ENCODE measurements at regions not wholly inside any gene's neighbourhood (a gene's known extent, or its start where the extent isn't known, plus 50 kb on each side); places are given as distances from the start of the nearest gene placed in this dataset.

DNA sequence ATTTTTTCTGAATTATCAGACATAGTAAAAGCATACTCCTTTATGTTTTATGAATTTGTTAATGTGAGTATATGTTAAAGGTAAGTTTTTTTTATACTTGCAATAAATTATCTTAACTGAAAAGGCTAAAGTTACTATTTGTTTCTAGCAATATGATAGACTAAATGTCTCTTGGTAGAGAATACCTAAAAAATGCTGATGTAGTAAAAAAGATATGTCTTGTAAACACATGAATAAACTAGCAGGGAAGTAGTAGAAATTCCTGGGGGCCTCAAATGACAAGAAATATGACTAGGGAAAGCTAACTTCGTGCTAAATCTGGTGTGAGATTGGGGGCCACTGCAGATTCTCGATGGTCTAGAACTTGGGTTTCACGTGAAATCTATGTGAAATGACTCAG, 188.1 kb upstream of the CACNA1E start (continued):
- TF ChIP-seq, protein P1, sequence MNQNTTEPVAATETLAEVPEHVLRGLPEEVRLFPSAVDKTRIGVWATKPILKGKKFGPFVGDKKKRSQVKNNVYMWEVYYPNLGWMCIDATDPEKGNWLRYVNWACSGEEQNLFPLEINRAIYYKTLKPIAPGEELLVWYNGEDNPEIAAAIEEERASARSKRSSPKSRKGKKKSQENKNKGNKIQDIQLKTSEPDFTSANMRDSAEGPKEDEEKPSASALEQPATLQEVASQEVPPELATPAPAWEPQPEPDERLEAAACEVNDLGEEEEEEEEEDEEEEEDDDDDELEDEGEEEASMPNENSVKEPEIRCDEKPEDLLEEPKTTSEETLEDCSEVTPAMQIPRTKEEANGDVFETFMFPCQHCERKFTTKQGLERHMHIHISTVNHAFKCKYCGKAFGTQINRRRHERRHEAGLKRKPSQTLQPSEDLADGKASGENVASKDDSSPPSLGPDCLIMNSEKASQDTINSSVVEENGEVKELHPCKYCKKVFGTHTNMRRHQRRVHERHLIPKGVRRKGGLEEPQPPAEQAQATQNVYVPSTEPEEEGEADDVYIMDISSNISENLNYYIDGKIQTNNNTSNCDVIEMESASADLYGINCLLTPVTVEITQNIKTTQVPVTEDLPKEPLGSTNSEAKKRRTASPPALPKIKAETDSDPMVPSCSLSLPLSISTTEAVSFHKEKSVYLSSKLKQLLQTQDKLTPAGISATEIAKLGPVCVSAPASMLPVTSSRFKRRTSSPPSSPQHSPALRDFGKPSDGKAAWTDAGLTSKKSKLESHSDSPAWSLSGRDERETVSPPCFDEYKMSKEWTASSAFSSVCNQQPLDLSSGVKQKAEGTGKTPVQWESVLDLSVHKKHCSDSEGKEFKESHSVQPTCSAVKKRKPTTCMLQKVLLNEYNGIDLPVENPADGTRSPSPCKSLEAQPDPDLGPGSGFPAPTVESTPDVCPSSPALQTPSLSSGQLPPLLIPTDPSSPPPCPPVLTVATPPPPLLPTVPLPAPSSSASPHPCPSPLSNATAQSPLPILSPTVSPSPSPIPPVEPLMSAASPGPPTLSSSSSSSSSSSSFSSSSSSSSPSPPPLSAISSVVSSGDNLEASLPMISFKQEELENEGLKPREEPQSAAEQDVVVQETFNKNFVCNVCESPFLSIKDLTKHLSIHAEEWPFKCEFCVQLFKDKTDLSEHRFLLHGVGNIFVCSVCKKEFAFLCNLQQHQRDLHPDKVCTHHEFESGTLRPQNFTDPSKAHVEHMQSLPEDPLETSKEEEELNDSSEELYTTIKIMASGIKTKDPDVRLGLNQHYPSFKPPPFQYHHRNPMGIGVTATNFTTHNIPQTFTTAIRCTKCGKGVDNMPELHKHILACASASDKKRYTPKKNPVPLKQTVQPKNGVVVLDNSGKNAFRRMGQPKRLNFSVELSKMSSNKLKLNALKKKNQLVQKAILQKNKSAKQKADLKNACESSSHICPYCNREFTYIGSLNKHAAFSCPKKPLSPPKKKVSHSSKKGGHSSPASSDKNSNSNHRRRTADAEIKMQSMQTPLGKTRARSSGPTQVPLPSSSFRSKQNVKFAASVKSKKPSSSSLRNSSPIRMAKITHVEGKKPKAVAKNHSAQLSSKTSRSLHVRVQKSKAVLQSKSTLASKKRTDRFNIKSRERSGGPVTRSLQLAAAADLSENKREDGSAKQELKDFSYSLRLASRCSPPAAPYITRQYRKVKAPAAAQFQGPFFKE (tag by site-specific recombination; IDR thresholded peaks at IDR 0.05; ENCODE audit: borderline replicate concordance): no peak

DNA sequence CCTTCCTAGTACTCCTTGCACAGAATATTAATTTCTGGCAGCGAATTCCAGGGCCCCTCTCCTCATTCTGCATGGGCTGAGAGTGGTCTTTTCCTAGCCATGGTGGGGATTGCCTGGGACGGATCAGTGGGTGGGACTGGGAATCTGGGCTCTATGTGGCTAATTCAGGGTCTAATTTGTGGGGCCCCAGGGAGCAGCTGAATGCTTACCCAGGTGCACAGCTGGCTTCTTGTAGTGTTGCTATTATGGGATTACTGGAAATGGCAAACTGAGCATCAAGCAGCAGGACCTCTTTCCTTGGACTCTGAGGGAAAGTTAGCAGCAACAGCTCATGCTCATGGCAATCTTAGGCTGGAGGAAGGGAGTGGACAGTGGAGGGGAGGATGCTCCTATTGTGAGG, 187.1 kb upstream of the CACNA1E start:
- Histone ChIP-seq H3K36me3 (ENCODE audit: control insufficient read depth in 2 of 2, insufficient read depth in 1 of 2, low read length in 2 of 2) (no peaks in the 10 kb centered on the region), H3K27ac (ENCODE audit: extremely low read depth, low read depth, low read length) (no peak overlapping the region), H3K4me1 (ENCODE audit: control insufficient read depth, insufficient read depth, low read length) (no peaks in the 10 kb centered on the region), H3K4me3 (ENCODE audit: low read depth, low read length) (no peak overlapping the region), H3K9me3 (ENCODE audit: control insufficient read depth, insufficient read depth, low read depth, low read length) (no peaks in the 10 kb centered on the region)
- ChIA-PET POLR2A (no interaction called here), CTCF (interaction anchor here (1.8 kb wide), 1 partner anchor 129 kb away, joined by 4 read pairs; no protein-coding TSS in a partner anchor)
- TF ChIP-seq ZNF571 (tag by site-specific recombination; IDR thresholded peaks at IDR 0.05): no peak
- TF ChIP-seq ZNF184 (tag by site-specific recombination; IDR thresholded peaks at IDR 0.05): no peak
- TF ChIP-seq ZNF214 (tag by site-specific recombination; IDR thresholded peaks at IDR 0.05; ENCODE audit: borderline replicate concordance): no peak
- TF ChIP-seq, protein P2, sequence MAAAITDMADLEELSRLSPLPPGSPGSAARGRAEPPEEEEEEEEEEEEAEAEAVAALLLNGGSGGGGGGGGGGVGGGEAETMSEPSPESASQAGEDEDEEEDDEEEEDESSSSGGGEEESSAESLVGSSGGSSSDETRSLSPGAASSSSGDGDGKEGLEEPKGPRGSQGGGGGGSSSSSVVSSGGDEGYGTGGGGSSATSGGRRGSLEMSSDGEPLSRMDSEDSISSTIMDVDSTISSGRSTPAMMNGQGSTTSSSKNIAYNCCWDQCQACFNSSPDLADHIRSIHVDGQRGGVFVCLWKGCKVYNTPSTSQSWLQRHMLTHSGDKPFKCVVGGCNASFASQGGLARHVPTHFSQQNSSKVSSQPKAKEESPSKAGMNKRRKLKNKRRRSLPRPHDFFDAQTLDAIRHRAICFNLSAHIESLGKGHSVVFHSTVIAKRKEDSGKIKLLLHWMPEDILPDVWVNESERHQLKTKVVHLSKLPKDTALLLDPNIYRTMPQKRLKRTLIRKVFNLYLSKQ (tag by site-specific recombination; IDR thresholded peaks at IDR 0.05; ENCODE audit: borderline replicate concordance): no peak
- TF ChIP-seq, protein P3, sequence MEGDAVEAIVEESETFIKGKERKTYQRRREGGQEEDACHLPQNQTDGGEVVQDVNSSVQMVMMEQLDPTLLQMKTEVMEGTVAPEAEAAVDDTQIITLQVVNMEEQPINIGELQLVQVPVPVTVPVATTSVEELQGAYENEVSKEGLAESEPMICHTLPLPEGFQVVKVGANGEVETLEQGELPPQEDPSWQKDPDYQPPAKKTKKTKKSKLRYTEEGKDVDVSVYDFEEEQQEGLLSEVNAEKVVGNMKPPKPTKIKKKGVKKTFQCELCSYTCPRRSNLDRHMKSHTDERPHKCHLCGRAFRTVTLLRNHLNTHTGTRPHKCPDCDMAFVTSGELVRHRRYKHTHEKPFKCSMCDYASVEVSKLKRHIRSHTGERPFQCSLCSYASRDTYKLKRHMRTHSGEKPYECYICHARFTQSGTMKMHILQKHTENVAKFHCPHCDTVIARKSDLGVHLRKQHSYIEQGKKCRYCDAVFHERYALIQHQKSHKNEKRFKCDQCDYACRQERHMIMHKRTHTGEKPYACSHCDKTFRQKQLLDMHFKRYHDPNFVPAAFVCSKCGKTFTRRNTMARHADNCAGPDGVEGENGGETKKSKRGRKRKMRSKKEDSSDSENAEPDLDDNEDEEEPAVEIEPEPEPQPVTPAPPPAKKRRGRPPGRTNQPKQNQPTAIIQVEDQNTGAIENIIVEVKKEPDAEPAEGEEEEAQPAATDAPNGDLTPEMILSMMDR (tag by site-specific recombination; IDR thresholded peaks at IDR 0.05): no peak
- no peak for TF ChIP-seq SETDB1 (IDR thresholded peaks at IDR 0.05; ENCODE audit: insufficient read length, low read length)

DNA sequence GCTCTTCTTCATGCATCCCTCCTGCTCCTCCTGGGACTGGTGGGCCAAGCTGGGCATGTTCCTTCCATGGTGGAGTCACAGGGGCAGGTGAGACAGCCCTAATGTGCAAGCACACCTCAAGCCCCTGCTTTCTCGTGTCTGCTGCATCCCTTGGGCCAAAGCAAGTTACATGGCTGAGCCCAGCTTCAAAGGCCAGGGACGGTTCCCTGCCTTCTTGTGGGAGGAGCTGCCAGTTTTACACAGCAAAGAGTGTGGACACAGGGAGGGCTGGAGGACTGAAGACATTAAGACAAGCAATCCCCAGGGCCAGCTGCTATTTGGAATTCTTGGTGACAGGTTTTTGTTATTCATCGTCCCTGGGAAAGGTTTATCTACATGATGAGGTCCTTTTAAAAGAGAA, 175.2 kb upstream of the CACNA1E start:
- H3K27ac ChIP-seq (ENCODE audit: extremely low read depth, low read depth, low read length): no peak overlapping the region
- no peaks in the 10 kb centered on the region for H3K36me3 ChIP-seq (ENCODE audit: control insufficient read depth in 2 of 2, insufficient read depth in 1 of 2, low read length in 2 of 2)
- CTCF ChIA-PET: no interaction called here
- TF ChIP-seq ZBTB20 (tag by site-specific recombination; IDR thresholded peaks at IDR 0.05) (no peak), ZNF112 (tag by site-specific recombination; IDR thresholded peaks at IDR 0.05) (no peak), ZNF184 (tag by site-specific recombination; IDR thresholded peaks at IDR 0.05) (no peak), ZBTB48 (tag by site-specific recombination; IDR thresholded peaks at IDR 0.05) (no peak), ZNF76 (tag by site-specific recombination; IDR thresholded peaks at IDR 0.05; ENCODE audit: borderline replicate concordance, low read depth) (no peak), IKZF3 (tag by site-specific recombination; IDR thresholded peaks at IDR 0.05) (no peak)
- TF ChIP-seq, protein P4, sequence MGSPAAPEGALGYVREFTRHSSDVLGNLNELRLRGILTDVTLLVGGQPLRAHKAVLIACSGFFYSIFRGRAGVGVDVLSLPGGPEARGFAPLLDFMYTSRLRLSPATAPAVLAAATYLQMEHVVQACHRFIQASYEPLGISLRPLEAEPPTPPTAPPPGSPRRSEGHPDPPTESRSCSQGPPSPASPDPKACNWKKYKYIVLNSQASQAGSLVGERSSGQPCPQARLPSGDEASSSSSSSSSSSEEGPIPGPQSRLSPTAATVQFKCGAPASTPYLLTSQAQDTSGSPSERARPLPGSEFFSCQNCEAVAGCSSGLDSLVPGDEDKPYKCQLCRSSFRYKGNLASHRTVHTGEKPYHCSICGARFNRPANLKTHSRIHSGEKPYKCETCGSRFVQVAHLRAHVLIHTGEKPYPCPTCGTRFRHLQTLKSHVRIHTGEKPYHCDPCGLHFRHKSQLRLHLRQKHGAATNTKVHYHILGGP (tag by site-specific recombination; IDR thresholded peaks at IDR 0.05): no peak
- TF ChIP-seq, protein P5, sequence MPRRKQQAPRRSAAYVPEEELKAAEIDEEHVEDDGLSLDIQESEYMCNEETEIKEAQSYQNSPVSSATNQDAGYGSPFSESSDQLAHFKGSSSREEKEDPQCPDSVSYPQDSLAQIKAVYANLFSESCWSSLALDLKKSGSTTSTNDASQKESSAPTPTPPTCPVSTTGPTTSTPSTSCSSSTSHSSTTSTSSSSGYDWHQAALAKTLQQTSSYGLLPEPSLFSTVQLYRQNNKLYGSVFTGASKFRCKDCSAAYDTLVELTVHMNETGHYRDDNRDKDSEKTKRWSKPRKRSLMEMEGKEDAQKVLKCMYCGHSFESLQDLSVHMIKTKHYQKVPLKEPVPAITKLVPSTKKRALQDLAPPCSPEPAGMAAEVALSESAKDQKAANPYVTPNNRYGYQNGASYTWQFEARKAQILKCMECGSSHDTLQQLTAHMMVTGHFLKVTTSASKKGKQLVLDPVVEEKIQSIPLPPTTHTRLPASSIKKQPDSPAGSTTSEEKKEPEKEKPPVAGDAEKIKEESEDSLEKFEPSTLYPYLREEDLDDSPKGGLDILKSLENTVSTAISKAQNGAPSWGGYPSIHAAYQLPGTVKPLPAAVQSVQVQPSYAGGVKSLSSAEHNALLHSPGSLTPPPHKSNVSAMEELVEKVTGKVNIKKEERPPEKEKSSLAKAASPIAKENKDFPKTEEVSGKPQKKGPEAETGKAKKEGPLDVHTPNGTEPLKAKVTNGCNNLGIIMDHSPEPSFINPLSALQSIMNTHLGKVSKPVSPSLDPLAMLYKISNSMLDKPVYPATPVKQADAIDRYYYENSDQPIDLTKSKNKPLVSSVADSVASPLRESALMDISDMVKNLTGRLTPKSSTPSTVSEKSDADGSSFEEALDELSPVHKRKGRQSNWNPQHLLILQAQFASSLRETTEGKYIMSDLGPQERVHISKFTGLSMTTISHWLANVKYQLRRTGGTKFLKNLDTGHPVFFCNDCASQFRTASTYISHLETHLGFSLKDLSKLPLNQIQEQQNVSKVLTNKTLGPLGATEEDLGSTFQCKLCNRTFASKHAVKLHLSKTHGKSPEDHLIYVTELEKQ (tag by site-specific recombination; IDR thresholded peaks at IDR 0.05; ENCODE audit: borderline replicate concordance): no peak
- TF ChIP-seq, protein P6, sequence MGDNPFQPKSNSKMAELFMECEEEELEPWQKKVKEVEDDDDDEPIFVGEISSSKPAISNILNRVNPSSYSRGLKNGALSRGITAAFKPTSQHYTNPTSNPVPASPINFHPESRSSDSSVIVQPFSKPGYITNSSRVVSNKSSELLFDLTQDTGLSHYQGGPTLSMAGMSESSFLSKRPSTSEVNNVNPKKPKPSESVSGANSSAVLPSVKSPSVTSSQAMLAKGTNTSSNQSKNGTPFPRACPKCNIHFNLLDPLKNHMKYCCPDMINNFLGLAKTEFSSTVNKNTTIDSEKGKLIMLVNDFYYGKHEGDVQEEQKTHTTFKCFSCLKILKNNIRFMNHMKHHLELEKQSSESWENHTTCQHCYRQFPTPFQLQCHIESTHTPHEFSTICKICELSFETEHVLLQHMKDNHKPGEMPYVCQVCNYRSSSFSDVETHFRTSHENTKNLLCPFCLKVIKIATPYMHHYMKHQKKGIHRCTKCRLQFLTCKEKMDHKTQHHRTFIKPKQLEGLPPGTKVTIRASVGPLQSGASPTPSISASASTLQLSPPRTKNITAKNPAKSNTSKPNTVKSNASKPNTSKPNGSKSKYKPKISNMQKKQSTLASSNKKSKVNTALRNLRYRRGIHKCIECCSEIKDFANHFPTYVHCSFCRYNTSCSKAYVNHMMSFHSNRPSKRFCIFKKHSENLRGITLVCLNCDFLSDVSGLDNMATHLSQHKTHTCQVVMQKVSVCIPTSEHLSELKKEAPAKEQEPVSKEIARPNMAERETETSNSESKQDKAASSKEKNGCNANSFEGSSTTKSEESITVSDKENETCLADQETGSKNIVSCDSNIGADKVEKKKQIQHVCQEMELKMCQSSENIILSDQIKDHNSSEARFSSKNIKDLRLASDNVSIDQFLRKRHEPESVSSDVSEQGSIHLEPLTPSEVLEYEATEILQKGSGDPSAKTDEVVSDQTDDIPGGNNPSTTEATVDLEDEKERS (tag by site-specific recombination; IDR thresholded peaks at IDR 0.05): no peak

More for the DNA sequence above, 175.2 kb upstream of the CACNA1E start:
- Histone ChIP-seq H3K4me1 (ENCODE audit: control insufficient read depth, insufficient read depth, low read length) (no peaks in the 10 kb centered on the region), H3K4me3 (ENCODE audit: low read depth, low read length) (no peak overlapping the region), H3K9me3 (ENCODE audit: control insufficient read depth, insufficient read depth, low read depth, low read length) (no peaks in the 10 kb centered on the region)
- POLR2A ChIA-PET: no interaction called here
